ENCODE measurements at regions not wholly inside any gene's neighbourhood (a gene's known extent, or its start where the extent isn't known, plus 50 kb on each side); places are given as distances from the start of the nearest gene placed in this dataset.

DNA sequence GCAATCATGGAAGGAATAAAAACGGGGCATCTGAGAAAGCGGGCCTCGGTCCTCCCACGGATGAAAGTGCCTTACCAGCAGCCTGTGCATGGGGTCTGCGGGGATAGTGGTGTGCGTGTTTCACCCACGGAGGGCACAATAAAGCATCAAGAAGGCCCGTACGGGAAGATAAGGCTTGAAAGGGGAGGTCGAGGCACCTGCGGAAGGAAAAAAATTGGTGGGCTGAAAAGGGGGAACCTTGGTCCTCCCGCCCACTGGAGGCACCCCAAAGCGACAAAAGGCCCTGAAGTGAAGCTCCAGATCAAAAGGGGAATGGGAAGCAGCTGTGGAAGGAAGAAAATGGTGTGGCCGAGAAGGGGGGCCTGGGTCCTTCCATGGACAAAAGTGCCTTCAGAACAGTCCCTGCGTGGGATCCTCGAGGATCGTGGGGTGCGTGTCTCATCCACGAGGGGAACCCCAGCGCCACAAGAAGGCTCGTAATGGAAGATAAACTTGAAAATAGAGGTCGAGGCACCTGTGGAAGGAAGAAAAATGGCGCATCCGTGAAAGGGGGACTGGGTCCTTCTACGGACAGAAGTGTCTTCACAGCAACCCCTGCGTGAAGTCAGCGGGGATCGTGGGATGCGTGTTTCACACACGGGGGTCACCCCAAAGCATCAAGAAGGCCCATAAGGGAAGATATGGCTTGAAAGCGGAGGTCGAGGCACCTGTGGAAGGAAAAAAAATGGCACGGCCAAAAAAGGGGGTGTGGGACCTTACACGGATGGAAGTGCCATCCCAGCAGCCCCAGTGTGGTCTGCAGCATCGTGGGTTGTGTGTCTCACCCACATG lies 276.9 kb downstream of the ALG10 start:
- TF ChIP-seq POLR2A (IDR thresholded peaks at IDR 0.05; ENCODE audit: extremely low read depth, insufficient read length) = no peak
- TF ChIP-seq, protein P1, sequence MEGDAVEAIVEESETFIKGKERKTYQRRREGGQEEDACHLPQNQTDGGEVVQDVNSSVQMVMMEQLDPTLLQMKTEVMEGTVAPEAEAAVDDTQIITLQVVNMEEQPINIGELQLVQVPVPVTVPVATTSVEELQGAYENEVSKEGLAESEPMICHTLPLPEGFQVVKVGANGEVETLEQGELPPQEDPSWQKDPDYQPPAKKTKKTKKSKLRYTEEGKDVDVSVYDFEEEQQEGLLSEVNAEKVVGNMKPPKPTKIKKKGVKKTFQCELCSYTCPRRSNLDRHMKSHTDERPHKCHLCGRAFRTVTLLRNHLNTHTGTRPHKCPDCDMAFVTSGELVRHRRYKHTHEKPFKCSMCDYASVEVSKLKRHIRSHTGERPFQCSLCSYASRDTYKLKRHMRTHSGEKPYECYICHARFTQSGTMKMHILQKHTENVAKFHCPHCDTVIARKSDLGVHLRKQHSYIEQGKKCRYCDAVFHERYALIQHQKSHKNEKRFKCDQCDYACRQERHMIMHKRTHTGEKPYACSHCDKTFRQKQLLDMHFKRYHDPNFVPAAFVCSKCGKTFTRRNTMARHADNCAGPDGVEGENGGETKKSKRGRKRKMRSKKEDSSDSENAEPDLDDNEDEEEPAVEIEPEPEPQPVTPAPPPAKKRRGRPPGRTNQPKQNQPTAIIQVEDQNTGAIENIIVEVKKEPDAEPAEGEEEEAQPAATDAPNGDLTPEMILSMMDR (IDR thresholded peaks at IDR 0.05; ENCODE audit: low read depth, low read length) = no peak
- TF ChIP-seq, protein P2, sequence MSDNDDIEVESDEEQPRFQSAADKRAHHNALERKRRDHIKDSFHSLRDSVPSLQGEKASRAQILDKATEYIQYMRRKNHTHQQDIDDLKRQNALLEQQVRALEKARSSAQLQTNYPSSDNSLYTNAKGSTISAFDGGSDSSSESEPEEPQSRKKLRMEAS (IDR thresholded peaks at IDR 0.05; ENCODE audit: low read depth, low read length) = no peak
